ENCODE measurements at regions not wholly inside any gene's neighbourhood (a gene's known extent, or its start where the extent isn't known, plus 50 kb on each side); places are given as distances from the start of the nearest gene placed in this dataset.

- no peaks in the 10 kb centered on the region for H3K36me3 ChIP-seq
- H3K27ac ChIP-seq, result no peak overlapping the region
- 61 to 67% methylated on average over 4 of the region's 4 CpGs for WGBS, 2 donors
- no peaks in the 10 kb centered on the region for H3K4me1 ChIP-seq
- TF ChIP-seq CTCF (IDR thresholded peaks at IDR 0.05) (no peak), POLR2A (IDR thresholded peaks at IDR 0.05) (no peak)
- no peak for DNase-seq
- no peak overlapping the region for H3K4me3 ChIP-seq
- intact Hi-C loops (cut with DNase I), result no loop called here
- H3K9me3 ChIP-seq, result no peaks in the 10 kb centered on the region
- no peaks in the 10 kb centered on the region for H3K27me3 ChIP-seq
These were observed 113.7 kb upstream of the MAP4K3 start for GRCh38 chr2:39550701-39551285.

GRCh38 chr2:39558906-39559305, 106.8 kb upstream of the TMEM178A start:
- TF ChIP-seq POLR2A (IDR thresholded peaks at IDR 0.05), result no peak
- no peak for TF ChIP-seq CTCF (IDR thresholded peaks at IDR 0.05)
- WGBS, 2 donors, result 67 to 77% methylated on average over 1 of the region's 1 CpG
- H3K4me1 ChIP-seq, result no peaks in the 10 kb centered on the region
- no peak overlapping the region for H3K4me3 ChIP-seq
- DNase-seq, result no peak
- no peaks in the 10 kb centered on the region for H3K27me3 ChIP-seq
- intact Hi-C loops (cut with DNase I), result no loop called here
- H3K27ac ChIP-seq, result no peak overlapping the region
- H3K9me3 ChIP-seq, result peaks cover 0 to 22% (median 7%) of the 10 kb centered on the region in 3 donors
- no peaks in the 10 kb centered on the region for H3K36me3 ChIP-seq

GRCh38 chr2:39563572-39563971, 102.1 kb upstream of the TMEM178A start:
- intact Hi-C loops (cut with DNase I), result no loop called here
- Histone ChIP-seq H3K4me1 (peaks cover 0 to 13% (median 4%) of the 10 kb centered on the region in 3 donors), H3K9me3 (peaks cover 0 to 31% (median 7%) of the 10 kb centered on the region in 3 donors), H3K4me3 (no peak overlapping the region), H3K36me3 (no peaks in the 10 kb centered on the region), H3K27me3 (no peaks in the 10 kb centered on the region), H3K27ac (no peak overlapping the region)
- DNase-seq, result no peak
- TF ChIP-seq CTCF (IDR thresholded peaks at IDR 0.05) (no peak), POLR2A (IDR thresholded peaks at IDR 0.05) (no peak)

- Histone ChIP-seq H3K27me3 (no peaks in the 10 kb centered on the region), H3K27ac (peak overlapping the region in 1 of 4 donors; percentile 8), H3K4me1 (peaks cover 3 to 34% (median 4%) of the 10 kb centered on the region in 3 donors), H3K36me3 (no peaks in the 10 kb centered on the region), H3K4me3 (no peak overlapping the region), H3K9me3 (peaks cover 0 to 21% (median 7%) of the 10 kb centered on the region in 3 donors)
- TF ChIP-seq POLR2A (IDR thresholded peaks at IDR 0.05), result no peak
- no peak for TF ChIP-seq CTCF (IDR thresholded peaks at IDR 0.05)
- no peak for DNase-seq
- intact Hi-C loops (cut with DNase I), result no loop called here
- WGBS, 2 donors, result 77 to 100% methylated on average over 1 of the region's 1 CpG
These were observed 98.2 kb upstream of the TMEM178A start for GRCh38 chr2:39567507-39567906.

- intact Hi-C loops (cut with DNase I), result no loop called here
- no peak for DNase-seq
- H3K4me1 ChIP-seq, result peaks cover 3 to 34% (median 4%) of the 10 kb centered on the region in 3 donors
- WGBS, 2 donors, result 61 to 78% methylated on average over 3 to 5 of the region's 5 CpGs
- no peak overlapping the region for H3K4me3 ChIP-seq
- TF ChIP-seq POLR2A (IDR thresholded peaks at IDR 0.05) (no peak), CTCF (IDR thresholded peaks at IDR 0.05) (no peak)
- H3K27ac ChIP-seq, result peak overlapping the region in 2 of 4 donors; percentile 8 to 35
- H3K9me3 ChIP-seq, result peaks cover 0 to 17% (median 4%) of the 10 kb centered on the region in 3 donors
- no peaks in the 10 kb centered on the region for H3K36me3 ChIP-seq
- H3K27me3 ChIP-seq, result no peaks in the 10 kb centered on the region
These were observed 97.6 kb upstream of the TMEM178A start for GRCh38 chr2:39568116-39568515.
